MCF 10A (cell line): ENCODE measurements at regions not wholly inside any gene's neighbourhood (a gene's known extent, or its start where the extent isn't known, plus 50 kb on each side); places are given as distances from the start of the nearest gene placed in this dataset.

ENCODE experiments used
- BruUV-seq: library from RNA; stranded (reverse); fragments of 400-500 nt; replicated peaks from 2 replicates; lab custom pipeline; 2021; lab: Mats Ljungman, UMichigan
- CTCF ChIA-PET: fragments of 300-600 bp; sonication (Branson Sonifier 250); formaldehyde crosslinking; extraction: SDS; loops from one replicate; lab custom pipeline; 2021; ENCODE audit warnings: antibody characterized with exemption, inconsistent platforms; lab: Yijun Ruan, JAX
- POLR2A ChIA-PET: fragments of 300-600, 350-650 bp; sonication (Branson Sonifier 250); formaldehyde crosslinking; extraction: SDS; loops from one replicate; lab custom pipeline; 2020; ENCODE audit warnings: antibody characterized with exemption, inconsistent platforms; lab: Yijun Ruan, JAX
- DNase-seq: peaks from one replicate; pipeline ENCODE4 v3.0.0-alpha.2; 2018; ENCODE audit not compliant: unreplicated experiment
- H3K27ac Mint-ChIP-seq: one replicate; pipeline ENCODE4 v1.8.0; 2022; ENCODE audit warnings: mild to moderate bottlenecking, low read depth, mixed read lengths; ENCODE audit not compliant: unreplicated experiment
- H3K27me3 Mint-ChIP-seq: one replicate; pipeline ENCODE4 v1.8.0; 2022; ENCODE audit warnings: mixed read lengths; ENCODE audit not compliant: insufficient read depth, unreplicated experiment
- H3K36me3 Mint-ChIP-seq: one replicate; pipeline ENCODE4 v1.8.0; 2022; ENCODE audit warnings: mild to moderate bottlenecking, moderate library complexity, mixed read lengths; ENCODE audit not compliant: insufficient read depth, unreplicated experiment
- H3K4me1 Mint-ChIP-seq: one replicate; pipeline ENCODE4 v1.8.0; 2022; ENCODE audit warnings: mixed read lengths; ENCODE audit not compliant: insufficient read depth, unreplicated experiment
- H3K4me3 Mint-ChIP-seq: one replicate; pipeline ENCODE4 v1.8.0; 2022; ENCODE audit warnings: mild to moderate bottlenecking, moderate library complexity, mixed read lengths; ENCODE audit not compliant: unreplicated experiment
- H3K9me3 Mint-ChIP-seq: one replicate; pipeline ENCODE4 v1.8.0; 2022; ENCODE audit warnings: mixed read lengths; ENCODE audit not compliant: unreplicated experiment
- intact Hi-C: fragments of 100-400 bp; cut with micrococcal nuclease; formaldehyde crosslinking; loops from 2 replicates; pipeline ENCODE4 v1.14.1; 2022
- TF ChIP-seq, protein P1 (sequence below): fragments of 200-600 bp; IDR thresholded peaks from one replicate; pipeline ENCODE4 v1.8.0; 2022; ENCODE audit warnings: antibody characterized with exemption, mild to moderate bottlenecking; ENCODE audit not compliant: unreplicated experiment

DNA sequence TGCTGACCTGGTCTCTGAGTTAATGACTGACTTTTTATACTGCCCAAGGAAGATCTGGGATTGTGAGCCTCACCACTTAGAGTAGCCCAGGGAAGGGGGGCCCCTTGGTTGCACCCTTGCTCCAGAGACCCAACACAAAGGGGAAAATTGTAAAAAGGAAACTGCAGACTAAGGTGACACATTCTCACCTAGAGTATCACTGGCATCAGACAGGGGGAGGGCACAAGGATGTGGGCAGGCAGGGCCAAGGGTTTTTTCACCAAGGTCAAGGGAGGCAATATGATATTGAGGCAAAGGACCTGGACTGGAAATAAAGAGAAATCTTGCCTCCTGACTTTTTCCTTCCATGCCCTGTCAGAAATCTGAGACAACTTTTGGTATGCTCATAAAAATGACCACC, 386.2 kb upstream of the FGF16 start:
- CTCF ChIA-PET: no interaction called here
- no peak overlapping the region for H3K4me3 Mint-ChIP-seq
- BruUV-seq: no TSS peak

DNA sequence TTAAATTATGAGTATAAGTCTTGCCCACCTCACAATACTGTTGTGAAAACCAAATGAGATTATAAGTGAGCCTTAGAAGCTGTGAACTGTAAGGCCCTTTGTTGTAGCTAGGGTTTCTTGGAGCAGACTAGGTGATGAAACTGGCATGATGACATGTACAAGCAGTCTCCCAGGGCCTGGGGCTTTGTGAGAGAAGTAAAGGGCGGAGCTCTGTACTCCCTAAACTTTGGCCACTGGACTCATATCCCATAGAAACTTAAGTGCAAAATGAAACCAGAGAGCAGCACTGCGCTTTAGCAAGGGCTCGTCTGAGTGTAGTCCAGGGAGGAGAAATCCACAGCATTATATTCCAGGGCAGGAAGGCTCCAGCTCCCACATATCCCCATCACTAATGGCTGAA, 385.6 kb upstream of the FGF16 start:
- BruUV-seq: no TSS peak
- no peak for DNase-seq
- intact Hi-C loops: no loop called here
- peaks cover 41% of the 10 kb centered on the region for H3K9me3 Mint-ChIP-seq
- no peak overlapping the region for H3K27ac Mint-ChIP-seq
- ChIA-PET POLR2A (no interaction called here), CTCF (no interaction called here)
- H3K36me3 Mint-ChIP-seq: no peaks in the 10 kb centered on the region
- H3K27me3 Mint-ChIP-seq: no peaks in the 10 kb centered on the region
- H3K4me1 Mint-ChIP-seq: no peaks in the 10 kb centered on the region
- TF ChIP-seq, protein P1, sequence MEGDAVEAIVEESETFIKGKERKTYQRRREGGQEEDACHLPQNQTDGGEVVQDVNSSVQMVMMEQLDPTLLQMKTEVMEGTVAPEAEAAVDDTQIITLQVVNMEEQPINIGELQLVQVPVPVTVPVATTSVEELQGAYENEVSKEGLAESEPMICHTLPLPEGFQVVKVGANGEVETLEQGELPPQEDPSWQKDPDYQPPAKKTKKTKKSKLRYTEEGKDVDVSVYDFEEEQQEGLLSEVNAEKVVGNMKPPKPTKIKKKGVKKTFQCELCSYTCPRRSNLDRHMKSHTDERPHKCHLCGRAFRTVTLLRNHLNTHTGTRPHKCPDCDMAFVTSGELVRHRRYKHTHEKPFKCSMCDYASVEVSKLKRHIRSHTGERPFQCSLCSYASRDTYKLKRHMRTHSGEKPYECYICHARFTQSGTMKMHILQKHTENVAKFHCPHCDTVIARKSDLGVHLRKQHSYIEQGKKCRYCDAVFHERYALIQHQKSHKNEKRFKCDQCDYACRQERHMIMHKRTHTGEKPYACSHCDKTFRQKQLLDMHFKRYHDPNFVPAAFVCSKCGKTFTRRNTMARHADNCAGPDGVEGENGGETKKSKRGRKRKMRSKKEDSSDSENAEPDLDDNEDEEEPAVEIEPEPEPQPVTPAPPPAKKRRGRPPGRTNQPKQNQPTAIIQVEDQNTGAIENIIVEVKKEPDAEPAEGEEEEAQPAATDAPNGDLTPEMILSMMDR: no peak
- no peak overlapping the region for H3K4me3 Mint-ChIP-seq

More for the DNA sequence above, 386.2 kb upstream of the FGF16 start:
- TF ChIP-seq, protein P1: no peak
- intact Hi-C loops: no loop called here
- Mint-ChIP-seq H3K27me3 (no peaks in the 10 kb centered on the region), H3K36me3 (no peaks in the 10 kb centered on the region), H3K4me1 (no peaks in the 10 kb centered on the region), H3K27ac (no peak overlapping the region), H3K9me3 (peaks cover 47% of the 10 kb centered on the region)
- no peak for DNase-seq
- POLR2A ChIA-PET: no interaction called here

DNA sequence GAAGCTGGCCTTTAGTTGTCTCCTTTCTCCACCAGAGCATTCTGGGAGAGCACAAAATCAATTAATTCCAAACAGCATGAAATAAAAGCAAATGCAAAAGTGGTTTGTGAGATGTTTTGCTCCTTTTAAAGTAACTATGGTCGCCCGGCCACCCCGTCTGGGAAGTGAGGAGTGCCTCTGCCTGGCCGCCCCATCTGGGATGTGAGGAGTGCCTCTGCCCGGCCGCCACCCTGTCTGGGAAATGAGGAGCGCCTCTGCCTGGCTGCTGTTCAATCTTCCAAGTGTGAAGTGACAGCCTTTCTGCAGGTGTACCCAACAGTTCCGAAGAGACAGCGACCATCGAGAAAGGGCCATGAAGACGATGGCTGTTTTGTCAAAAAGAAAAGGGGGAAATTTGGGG, 381.3 kb upstream of the FGF16 start:
- BruUV-seq: no TSS peak
- Mint-ChIP-seq H3K9me3 (peaks cover 41% of the 10 kb centered on the region), H3K4me1 (no peaks in the 10 kb centered on the region), H3K36me3 (no peaks in the 10 kb centered on the region), H3K4me3 (no peak overlapping the region), H3K27ac (no peak overlapping the region), H3K27me3 (no peaks in the 10 kb centered on the region)
- ChIA-PET POLR2A (no interaction called here), CTCF (no interaction called here)
- DNase-seq: no peak
- TF ChIP-seq, protein P1: no peak
- intact Hi-C loops: no loop called here

DNA sequence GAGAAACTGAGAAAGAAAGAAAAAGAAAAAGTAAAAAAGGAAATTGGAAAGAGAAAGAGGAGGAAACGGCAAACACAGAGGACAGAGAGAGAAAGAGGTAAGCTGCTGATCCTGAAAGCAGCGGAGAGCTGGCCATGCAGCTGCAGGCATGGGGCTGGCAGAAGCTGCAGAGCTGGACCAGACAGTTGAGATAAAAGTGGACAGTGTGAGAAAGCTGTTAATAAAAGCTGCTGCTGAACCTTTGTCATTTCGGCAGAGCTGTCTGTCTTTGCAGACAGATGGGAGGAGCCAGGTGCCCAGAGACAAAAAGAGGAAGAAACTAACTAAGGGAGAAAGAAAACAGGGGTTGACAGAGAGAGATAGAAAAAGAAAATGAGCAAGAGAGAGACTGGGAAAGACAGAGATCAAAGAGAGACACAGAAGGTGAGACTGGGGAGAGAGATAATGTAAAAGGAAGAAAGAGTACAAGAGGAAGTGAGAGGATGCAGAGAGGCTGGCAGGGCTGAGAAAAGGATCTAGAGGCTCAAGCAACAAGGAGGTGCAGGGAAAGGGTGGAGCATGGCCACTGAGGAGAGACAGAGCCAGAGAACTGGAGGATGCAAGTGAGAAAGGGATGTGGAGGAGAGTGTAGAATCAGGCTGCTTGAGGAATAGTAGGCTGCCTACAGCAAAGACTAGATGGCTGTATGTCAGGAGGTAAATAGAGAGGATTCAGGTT, 376.8 kb upstream of the FGF16 start:
- DNase-seq: no peak
- H3K4me1 Mint-ChIP-seq: no peaks in the 10 kb centered on the region
- intact Hi-C loops: no loop called here
- H3K27ac Mint-ChIP-seq: no peak overlapping the region
- ChIA-PET POLR2A (interaction anchor here (0.5 kb wide), 1 partner anchor 322 kb away, joined by 4 read pairs; no protein-coding TSS in a partner anchor), CTCF (no interaction called here)
- no peaks in the 10 kb centered on the region for H3K27me3 Mint-ChIP-seq
- TF ChIP-seq, protein P1: no peak
- no peak overlapping the region for H3K4me3 Mint-ChIP-seq
- no peaks in the 10 kb centered on the region for H3K36me3 Mint-ChIP-seq
- H3K9me3 Mint-ChIP-seq: peaks cover 29% of the 10 kb centered on the region
- BruUV-seq: no TSS peak
